GM21381 (cell line): ENCODE measurements at regions not wholly inside any gene's neighbourhood (a gene's known extent, or its start where the extent isn't known, plus 50 kb on each side); places are given as distances from the start of the nearest gene placed in this dataset.

Source experiments
- ATAC-seq: cut with Tn5 transposase; IDR thresholded peaks from one replicate; pipeline ENCODE4 v1.9.1; 2021; ENCODE audit warnings: mild to moderate bottlenecking, moderate library complexity; ENCODE audit not compliant: unreplicated experiment

DNA sequence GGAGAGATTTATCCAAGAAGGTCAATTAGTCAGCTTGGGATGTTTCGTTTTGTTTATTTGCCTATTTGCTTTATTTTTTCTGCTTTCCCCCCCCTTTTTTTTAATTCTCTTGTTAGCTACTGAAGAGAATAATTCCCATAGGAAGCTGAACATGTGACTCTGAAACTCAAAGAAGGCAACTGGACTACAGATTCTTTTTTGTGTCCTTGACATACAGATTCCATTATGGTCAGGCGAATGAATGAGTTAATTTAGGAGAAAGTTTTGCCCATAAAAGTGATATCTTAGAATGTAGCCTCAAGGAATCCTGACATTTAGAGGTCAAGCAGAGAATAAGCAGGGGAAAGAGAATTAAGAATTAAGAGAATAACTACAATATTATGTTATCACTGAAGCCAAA lies 514.2 kb upstream of the LINC00305 start:
- ATAC-seq, result no peak

DNA sequence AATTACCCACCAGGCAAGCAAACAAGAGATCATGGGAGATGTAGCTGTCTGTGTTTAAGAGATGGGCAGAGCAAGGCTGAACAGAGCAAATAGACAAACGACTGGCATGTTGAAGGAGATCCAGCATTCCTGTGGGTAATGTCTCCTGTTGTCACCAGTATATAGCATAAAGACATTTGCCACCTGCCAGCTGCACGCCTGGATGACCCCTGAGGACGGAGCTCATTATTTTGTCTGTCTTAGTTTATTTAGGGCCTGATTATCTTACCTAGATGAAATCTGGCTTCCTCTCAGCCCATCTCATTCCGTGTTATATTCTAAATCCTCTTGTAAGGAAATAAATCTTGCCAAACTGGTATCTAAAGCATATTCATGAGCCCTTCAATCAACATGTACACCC lies 510.3 kb upstream of the LINC00305 start:
- ATAC-seq, result no peak

DNA sequence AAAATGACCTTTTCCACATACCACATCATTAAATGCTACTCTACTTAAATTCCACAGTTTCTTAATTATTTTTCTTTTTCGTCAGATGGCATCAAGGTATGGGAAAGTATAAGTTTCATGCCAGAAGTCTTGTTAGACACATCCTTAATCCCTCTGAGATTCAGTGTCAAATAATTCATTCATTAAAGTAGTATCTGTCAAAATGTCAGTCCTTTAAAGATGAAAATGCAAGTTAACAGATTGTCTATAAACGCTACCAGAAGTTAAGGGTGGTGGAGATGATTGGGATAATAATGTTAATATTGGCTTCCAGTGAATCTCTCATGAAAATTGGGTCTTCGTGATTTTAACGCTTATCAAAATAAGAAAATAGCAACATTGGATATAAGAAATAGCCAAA lies 504.2 kb upstream of the LINC00305 start:
- ATAC-seq, result no peak

DNA sequence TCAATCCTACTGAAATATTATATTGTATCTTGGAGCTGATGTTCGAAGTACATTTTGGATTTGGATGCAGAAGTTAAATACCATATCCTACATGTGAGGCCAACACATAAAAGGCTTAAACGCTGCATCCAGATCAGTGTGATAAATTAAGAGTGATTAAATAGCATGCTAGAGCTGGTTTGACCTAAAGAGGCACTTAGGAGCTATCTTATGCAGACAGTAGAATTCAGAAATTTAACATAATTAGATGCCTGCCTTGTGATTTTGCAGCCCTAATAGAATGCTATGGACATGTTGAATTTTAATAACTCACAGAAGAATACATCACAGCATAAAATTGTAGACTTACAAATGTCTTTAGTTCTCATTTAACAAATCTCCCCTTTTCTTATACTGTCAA lies 501.2 kb upstream of the LINC00305 start:
- ATAC-seq, result no peak

DNA sequence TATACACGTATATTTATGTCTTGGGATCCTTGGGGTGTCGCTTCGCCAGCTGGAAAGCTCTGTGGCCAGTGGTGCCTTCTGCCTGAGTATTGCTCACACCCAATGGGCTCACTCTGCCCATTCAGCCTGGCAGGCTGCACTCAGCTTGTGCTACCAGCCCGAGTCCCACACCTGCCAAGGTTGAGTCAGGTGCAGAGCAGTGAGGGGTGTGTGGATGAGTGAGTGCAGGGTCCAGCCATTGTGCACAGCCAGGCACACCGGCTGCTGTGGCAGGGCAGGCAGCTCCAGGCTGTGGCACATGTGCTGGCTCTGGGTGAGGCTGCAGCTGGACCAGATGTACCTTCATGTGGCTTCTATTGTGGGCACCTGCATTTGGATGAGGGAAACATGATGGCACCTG lies 496.9 kb upstream of the LINC00305 start:
- ATAC-seq, result no peak

DNA sequence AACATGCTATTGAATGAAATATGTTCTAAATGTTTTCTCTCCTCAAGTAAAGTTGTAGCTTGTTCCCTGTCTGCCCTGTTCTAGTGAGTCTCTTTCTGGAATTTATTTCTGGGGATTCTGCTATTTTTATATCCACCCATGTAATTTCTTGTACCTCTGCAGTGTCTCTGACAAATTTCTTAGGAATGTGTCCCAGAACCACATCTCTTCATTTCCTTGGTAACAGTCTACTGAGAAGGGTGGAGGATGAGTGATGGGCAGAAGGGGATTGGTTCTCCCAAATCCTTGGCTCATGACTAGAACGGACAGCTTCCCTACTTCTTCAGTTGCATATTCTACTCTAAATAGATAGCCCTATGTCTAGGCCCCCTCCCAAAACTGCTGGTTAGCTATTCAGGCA lies 490.6 kb upstream of the LINC00305 start:
- ATAC-seq, result no peak

DNA sequence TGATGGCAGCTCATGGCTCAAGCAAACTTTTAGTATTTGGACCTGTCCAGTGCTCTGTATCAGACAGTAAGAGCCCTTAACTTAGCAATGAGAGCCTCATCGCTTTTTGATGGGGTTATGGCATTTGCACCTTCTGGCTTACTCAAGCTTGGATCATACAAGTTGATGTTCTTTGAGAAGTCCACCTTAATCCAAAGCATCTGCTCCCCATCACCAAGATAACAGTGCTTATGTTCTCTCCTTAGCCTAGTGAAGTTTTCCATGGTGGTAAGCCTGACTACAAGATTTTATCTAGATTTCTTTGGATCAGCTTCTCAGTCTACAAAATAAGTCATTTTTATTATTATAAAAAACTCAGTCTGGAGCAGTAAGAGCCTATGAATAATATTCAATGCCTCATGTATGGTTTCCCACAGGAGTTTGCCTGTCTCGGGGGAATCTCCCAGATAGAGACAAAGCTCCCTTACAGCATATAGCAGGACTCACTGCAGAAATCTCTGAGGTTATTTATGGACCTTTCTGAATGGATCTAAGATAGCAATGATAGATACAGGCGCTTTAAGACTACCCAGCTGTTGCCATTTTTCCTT lies 472.2 kb upstream of the LINC00305 start:
- ATAC-seq, result no peak

DNA sequence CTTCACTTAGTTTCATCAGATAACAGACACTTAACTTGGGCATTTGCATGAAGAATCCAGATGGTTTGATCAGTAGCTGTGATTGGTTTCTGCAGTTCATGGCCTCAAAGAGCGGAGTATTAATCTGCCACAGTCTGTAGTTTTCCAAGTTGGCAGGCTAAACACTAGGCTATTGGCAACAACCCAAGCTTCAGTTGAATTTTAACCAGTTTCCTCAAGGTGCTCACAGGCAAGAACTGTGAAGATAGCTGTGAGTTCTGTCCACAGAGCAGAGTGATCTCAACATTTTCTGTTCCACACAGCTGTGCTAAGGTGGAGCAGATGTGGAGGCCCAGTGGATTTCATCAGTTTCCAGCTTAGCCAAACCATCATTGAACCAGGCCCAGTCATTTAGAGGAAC lies 469.5 kb upstream of the LINC00305 start:
- ATAC-seq, result no peak

DNA sequence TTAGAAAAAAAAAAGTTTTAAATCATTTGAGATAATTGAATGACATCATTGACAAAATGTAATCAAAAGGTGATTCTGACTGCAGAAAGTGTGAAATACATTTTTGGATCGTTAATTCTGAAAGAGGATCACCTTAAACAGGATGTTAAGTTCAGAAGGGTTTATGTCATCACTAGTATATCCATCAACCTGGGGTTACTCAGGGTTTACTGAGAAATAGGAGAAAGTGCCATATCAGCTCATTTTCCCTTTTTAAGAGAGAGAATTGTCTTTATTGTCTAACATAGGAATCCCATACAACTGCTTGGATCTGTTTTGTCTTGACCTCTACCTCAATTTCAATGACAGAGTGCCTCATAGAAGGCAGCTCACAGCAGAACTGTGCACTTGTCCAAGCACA lies 466.1 kb upstream of the LINC00305 start:
- no peak for ATAC-seq

DNA sequence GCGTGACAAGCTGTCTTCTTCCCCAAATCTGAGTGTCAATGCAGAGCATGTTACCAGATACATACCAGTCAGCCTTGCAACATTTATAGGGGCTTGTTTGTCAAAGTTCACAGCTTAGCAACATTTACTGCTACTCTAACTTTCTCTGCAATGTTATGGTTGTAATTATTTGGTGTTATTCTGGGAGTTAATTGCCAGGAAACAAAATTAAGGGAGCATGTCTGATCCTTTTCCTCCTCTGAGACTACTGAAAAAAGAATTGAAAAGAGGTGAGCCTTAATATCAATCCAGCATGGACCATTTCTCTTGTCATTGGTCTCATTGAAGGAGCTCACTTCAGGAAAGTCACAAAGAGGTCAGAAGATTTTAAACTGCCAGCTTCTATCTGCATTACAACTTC lies 465.6 kb upstream of the LINC00305 start:
- ATAC-seq, result no peak

DNA sequence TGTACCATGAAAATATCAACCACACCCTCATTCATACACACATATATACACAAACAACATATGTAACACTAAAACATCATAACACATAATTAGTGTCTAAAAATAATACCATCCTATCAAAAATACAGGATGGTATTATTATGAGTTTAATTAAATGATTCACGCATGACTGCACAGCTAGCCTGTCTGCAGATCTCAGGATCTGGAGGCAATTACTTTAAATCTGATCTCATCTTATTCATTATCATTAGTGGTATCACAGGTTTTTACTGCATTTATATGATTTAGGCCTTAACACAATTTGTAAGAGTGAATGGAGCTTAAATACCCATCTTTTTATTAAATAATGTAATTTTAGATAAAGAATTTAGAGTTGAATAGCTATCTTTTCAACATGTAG lies 443.4 kb upstream of the LINC00305 start:
- ATAC-seq, result no peak

DNA sequence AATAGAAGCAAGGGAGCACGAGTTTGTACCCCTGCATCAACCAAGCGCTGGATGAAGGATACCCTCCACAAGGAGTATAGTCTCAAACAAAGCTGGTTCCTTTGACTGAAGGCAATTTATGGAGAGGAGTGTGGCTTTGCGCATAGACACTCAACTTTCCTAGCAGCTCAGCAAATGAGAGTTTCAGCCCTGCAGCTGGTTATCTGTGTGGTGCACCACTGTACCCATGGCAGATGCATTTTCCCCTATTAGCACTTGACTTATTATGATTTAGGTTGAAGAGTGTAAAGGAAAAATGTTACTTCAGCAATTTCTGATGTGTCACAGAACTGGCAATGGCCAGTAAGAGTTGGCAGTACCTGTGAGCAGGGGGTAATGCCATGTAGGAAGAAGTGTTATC lies 440.1 kb upstream of the LINC00305 start:
- ATAC-seq, result no peak

DNA sequence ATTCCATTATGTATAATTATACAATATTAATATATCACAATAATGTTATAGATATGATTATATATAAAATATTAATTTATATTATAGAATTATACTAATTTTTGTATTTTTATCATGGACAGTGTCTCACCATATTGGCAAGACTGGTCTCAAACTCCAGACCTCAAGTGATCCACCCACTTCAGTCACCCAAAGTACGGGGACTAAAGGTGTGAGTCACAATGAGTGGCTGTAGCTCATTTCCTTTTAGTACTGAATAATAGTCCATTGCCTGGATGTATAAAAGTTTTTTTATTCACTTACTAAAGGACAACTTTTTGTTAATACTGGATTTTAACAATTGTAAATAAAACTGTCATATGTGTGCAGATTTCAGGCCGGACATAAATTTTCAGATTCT lies 417.6 kb upstream of the LINC00305 start:
- ATAC-seq, result no peak

DNA sequence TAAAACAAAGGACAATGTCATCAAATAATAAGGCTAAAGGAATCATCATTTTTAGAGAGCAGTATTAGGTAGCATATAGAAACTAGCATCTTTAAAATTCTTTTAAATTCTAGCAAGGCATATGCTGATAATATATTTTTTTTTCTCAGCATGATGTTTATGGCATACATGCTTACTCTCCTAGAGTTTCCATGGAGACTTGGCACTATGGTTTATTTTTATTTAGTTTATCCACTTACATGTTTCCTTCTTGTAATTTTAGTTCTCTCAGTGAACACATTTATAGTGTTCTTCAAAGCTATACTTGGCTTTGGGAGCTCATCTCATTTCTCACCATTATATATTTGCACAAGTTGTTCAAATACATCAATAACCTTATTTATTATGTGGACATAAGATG lies 413.8 kb upstream of the LINC00305 start:
- no peak for ATAC-seq

DNA sequence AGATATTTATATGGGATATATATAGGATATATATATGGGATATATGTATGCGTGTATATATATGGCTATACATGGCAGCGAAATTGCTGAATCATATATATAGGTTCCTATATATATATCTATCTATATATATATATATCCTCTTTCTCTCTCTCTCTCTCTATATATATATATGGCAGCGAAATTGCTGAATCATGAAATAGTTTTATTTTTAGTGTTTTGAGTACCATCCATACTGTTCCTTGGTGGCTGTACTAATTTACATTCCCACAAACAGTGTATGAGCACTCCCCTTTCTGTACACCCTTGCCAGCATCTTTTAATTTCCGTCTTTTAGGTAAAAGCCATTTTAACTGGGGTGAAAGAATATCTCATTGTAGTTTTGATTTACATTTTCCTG lies 397.6 kb upstream of the LINC00305 start:
- no peak for ATAC-seq

DNA sequence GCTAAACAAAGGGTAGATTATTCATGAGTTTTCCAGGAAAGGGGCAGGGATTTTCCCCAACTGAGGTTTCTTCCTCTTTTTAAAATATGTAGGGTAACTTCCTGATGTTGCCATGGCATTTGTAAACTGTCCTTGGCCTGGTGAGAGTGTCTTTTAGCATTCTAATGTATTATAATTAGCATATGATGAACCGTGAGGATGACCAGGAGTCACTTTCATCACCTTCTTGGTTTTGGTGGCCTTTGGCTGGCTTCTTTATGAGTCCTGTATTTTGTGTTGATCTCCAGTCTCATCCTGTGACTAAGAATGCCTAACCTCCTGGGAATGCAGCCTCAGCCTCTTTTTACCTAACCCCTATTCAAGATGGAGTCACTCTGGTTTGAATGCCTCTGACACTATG lies 391.0 kb upstream of the LINC00305 start:
- ATAC-seq, result no peak

DNA sequence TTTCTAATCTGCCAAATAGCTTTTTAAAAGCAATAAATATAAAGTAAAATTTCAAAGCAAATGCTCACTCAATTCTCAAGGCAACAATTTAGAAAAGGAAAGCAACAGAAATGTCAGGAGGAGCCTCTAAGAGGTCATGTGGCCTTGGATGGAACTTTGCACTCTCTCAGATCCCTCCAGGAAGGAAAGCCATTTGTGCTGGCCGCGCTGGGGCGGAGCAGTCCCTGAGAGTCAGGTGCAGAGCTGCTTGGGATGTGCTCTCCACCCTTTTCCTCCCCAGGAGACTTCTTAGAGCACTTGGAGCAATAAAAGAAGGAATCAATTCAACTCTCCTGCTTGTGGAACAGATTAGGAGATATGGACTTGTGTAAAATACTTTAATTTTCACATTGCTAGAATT lies 379.8 kb upstream of the LINC00305 start:
- ATAC-seq, result no peak

DNA sequence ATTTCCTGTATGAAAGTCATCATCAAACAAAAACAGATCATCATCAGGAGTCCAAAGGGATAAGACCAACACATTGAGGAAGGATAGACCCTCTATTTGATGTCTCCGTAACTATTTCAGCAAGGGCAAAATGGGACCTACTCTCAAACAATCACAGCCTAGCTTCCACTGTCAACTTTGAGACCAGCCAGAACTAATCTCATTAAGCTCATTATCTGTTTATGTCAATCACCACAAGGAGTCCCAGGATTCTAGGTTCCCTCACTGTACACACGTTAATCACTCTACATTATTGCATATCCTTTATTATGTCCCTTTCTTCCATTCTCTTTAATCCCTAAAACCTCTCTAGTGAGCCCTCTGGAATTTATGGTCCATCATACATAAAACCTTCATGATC lies 370.3 kb upstream of the LINC00305 start:
- no peak for ATAC-seq

DNA sequence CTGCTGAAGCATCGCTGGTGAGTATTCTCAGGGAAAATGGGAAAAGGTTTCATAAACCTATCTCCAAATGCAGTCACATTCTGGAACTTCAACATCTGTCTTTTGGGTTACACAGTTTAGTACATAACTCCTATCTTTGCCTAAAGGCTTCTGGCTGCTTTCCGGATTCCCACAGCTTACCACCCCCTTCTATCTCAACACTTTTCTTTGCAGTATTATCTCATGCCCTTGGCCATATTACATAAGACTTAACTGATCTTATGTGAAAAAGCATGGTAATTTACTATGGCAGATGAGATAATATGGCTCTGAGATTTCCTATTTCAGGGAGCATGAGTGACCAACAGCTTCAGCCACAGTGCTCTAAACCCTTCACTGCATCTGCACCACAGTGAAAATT lies 369.3 kb upstream of the LINC00305 start:
- no peak for ATAC-seq

DNA sequence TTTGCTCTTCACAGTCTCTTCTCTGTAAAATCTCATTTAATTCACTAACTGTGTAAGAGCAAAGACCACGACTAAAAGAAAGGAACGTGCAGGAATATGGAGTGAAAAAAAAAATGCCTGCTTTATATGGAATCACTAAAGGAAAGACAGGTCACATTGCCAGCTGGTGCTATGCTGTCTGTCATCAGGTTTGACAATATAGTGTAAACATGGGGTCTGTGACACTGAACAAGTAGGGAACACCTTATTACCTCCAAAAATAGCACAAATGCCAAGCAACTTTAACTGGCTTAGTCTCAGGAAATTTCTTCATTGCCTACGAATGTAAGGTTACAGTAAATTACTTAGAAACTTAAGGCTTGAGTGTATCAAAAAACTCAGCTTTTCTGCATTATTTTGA lies 364.5 kb upstream of the LINC00305 start:
- ATAC-seq, result no peak

DNA sequence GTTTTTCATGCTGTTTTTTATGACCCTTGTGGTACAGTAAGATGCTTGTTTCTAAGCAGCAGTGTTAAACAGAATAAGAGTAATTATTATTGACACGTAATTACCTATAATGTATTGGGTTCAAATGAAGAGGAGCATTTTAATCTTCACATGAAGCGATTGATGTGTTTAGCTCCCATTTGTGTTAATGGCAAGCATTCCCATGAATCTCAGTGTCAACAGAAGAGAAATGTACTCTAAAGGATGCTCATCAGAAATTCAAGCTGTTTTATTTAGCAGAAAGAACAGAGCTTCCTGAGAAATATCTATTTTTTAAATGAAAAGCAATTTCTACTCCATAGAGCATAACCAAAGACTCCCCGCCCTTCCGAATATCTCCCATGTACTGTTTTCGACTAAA lies 341.3 kb upstream of the LINC00305 start:
- ATAC-seq, result no peak

DNA sequence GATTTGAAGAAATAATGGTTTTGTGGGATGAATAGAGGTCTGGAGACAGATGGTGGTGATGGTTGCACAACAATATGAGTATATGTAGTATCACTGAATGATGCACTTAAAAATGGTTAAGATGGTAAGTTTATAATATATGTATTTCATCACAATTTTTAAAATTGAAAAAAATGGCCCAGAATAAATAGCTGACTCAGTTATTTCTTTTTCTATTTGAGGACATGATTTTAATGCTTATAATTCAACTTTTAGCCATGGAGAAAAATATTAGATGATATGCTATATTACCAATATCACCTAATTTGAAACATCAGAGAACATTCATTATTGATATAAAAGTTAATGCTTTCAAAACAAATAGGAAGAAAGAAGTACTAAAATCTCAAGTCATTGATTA lies 339.8 kb upstream of the LINC00305 start:
- no peak for ATAC-seq

DNA sequence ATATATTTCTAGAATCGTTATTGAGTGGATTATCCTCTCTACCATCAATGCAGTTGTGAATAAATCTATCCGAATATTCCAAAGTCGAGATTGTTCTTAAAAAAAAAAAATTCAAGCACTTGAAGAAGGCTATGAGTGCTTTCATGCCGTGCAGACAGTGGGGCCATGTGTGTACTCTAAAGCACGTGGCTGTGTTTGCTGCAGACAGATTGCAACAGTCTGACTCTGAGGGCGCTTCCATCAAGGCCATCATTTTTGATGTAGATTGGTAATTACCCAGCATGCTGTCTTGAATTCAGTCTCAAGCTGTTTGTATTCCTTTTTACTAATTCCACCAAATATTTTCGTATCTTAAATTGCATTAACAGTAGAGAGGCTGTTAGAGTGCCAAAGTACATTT lies 325.9 kb upstream of the LINC00305 start:
- ATAC-seq, result no peak

DNA sequence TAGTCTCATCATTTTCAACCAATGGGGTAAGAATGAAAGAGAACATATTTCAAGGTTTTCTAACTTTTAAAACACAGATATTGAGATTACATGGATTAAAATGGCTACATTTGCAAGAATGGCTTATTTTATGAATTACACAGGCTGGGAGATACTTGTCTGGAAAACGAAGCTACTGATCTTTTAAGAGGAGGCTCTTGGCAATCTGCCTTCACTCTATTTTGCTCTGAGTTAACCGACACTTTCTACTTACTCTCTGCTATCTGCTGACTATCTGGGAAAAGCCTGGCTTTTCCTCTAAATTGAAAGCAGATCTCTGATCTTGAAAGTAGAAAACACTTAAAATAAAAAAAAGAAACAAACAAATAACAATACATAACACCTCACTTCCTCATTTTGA lies 325.4 kb upstream of the LINC00305 start:
- ATAC-seq, result no peak
